Smooth muscle cell (in vitro differentiated cells): ENCODE measurements at regions not wholly inside any gene's neighbourhood (a gene's known extent, or its start where the extent isn't known, plus 50 kb on each side); places are given as distances from the start of the nearest gene placed in this dataset.

Source experiments
- DNase-seq: peaks from one replicate; lab custom pipeline; 2025; ENCODE audit not compliant: unreplicated experiment; lab: John Stamatoyannopoulos, UW
- H2AFZ ChIP-seq: fragments of 200-600 bp; sonication (generic); 2 replicates; pipeline ENCODE4 v1.6.0; 2016; ENCODE audit warnings: antibody characterized with exemption, low read depth, mild to moderate bottlenecking
- H3F3A ChIP-seq: fragments of 200-600 bp; sonication (generic); 2 replicates; pipeline ENCODE4 v1.6.0; 2017; ENCODE audit warnings: antibody characterized with exemption, low read depth
- H3K27ac ChIP-seq: fragments of 200-600 bp; sonication (generic); 2 replicates; pipeline ENCODE4 v1.5.1; 2016; ENCODE audit warnings: low read depth, mild to moderate bottlenecking
- H3K27me3 ChIP-seq: fragments of 200-600 bp; sonication (generic); 2 replicates; pipeline ENCODE4 v1.6.1; 2016; ENCODE audit warnings: low read depth, mild to moderate bottlenecking
- H3K36me3 ChIP-seq: fragments of 200-600 bp; sonication (generic); 2 replicates; pipeline ENCODE4 v1.5.1; 2016; ENCODE audit warnings: low read depth
- H3K4me1 ChIP-seq: fragments of 200-600 bp; sonication (generic); 2 replicates; pipeline ENCODE4 v1.5.1; 2016; ENCODE audit warnings: low read depth
- H3K4me2 ChIP-seq: fragments of 200-600 bp; sonication (generic); 2 replicates; pipeline ENCODE4 v1.6.0; 2016; ENCODE audit warnings: mild to moderate bottlenecking
- H3K4me3 ChIP-seq: fragments of 200-600 bp; sonication (generic); 2 replicates; pipeline ENCODE4 v1.5.1; 2016; ENCODE audit warnings: mild to moderate bottlenecking
- H3K79me2 ChIP-seq: fragments of 200-600 bp; sonication (generic); 2 replicates; pipeline ENCODE4 v1.6.0; 2016; ENCODE audit warnings: low read depth, mild to moderate bottlenecking
- H3K9ac ChIP-seq: fragments of 200-600 bp; sonication (generic); 2 replicates; pipeline ENCODE4 v1.6.0; 2016; ENCODE audit warnings: low read depth
- H3K9me3 ChIP-seq: fragments of 200-600 bp; sonication (generic); replicated peaks from 2 replicates; pipeline ENCODE4 v1.5.1; 2016; ENCODE audit warnings: low read depth
- H4K20me1 ChIP-seq: fragments of 200-600 bp; sonication (generic); 2 replicates; pipeline ENCODE4 v1.6.0; 2016; ENCODE audit warnings: low read depth
- WGBS: methylation state at CpG from one replicate; pipeline ENCODE4 v1.1.7; 2016; ENCODE audit warnings: low lambda C conversion rate; 5-methylcytosine and 5-hydroxymethylcytosine counted together
- TF ChIP-seq, protein P1 (sequence below): fragments of 200-600 bp; sonication (generic); IDR thresholded peaks from 2 replicates; pipeline ENCODE4 v1.5.1; 2017; ENCODE audit warnings: borderline replicate concordance, mild to moderate bottlenecking, antibody characterized with exemption; ENCODE audit not compliant: insufficient read depth, poor library complexity, severe bottlenecking

DNA sequence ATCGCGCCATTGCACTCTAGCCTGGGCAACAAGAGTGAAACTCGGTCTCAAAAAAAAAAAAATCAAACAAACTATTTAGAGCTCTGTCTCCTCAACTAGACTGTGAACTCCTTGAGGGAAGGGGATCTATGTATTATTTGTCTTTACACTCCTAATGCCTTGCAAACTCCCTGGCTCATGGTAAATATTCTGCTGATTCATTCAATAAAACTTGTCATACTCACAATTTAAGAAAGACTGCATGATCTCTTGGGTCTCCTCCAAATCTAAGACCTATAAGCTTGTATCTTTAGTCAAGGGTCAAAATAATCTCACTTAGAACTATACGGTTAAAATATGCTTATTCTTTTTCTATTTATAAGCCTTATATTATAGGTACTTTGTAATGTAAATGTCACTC, 90.3 kb upstream of the NR5A2 start:
- no peaks in the 10 kb centered on the region for H3F3A ChIP-seq
- no peaks in the 10 kb centered on the region for H3K4me1 ChIP-seq
- TF ChIP-seq, protein P1, sequence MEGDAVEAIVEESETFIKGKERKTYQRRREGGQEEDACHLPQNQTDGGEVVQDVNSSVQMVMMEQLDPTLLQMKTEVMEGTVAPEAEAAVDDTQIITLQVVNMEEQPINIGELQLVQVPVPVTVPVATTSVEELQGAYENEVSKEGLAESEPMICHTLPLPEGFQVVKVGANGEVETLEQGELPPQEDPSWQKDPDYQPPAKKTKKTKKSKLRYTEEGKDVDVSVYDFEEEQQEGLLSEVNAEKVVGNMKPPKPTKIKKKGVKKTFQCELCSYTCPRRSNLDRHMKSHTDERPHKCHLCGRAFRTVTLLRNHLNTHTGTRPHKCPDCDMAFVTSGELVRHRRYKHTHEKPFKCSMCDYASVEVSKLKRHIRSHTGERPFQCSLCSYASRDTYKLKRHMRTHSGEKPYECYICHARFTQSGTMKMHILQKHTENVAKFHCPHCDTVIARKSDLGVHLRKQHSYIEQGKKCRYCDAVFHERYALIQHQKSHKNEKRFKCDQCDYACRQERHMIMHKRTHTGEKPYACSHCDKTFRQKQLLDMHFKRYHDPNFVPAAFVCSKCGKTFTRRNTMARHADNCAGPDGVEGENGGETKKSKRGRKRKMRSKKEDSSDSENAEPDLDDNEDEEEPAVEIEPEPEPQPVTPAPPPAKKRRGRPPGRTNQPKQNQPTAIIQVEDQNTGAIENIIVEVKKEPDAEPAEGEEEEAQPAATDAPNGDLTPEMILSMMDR: no peak
- no peak overlapping the region for H3K9ac ChIP-seq
- WGBS: 100% methylated on average over 4 of the region's 4 CpGs
- no peaks in the 10 kb centered on the region for H3K27me3 ChIP-seq
- no peaks in the 10 kb centered on the region for H3K79me2 ChIP-seq
- H2AFZ ChIP-seq: no peak overlapping the region
- no peaks in the 10 kb centered on the region for H4K20me1 ChIP-seq
- DNase-seq: no peak
- no peaks in the 10 kb centered on the region for H3K36me3 ChIP-seq
- no peak overlapping the region for H3K4me3 ChIP-seq
- no peaks in the 10 kb centered on the region for H3K9me3 ChIP-seq
- H3K4me2 ChIP-seq: no peak overlapping the region
- H3K27ac ChIP-seq: no peak overlapping the region

DNA sequence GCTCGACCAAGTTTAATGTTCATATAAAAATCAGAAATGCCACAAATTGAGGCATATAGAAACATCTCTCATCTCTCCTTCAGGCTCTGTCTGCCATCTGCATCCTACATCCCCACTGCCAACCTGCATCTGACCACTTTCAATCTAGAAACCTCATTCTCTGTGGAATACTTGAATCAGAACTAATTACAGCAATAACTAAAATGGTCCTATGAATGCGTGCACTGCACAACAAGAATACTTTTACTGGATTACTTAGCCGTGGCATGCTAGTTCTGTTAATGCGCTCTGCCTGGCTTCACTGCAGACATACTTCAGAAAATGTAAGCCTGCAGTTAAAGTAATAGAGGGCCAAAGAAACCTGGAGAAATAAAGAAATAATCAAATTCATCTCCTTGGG, 89.8 kb upstream of the NR5A2 start:
- no peak overlapping the region for H3K4me3 ChIP-seq
- 95% methylated on average over 4 of the region's 4 CpGs for WGBS
- no peaks in the 10 kb centered on the region for H3K9me3 ChIP-seq

DNA sequence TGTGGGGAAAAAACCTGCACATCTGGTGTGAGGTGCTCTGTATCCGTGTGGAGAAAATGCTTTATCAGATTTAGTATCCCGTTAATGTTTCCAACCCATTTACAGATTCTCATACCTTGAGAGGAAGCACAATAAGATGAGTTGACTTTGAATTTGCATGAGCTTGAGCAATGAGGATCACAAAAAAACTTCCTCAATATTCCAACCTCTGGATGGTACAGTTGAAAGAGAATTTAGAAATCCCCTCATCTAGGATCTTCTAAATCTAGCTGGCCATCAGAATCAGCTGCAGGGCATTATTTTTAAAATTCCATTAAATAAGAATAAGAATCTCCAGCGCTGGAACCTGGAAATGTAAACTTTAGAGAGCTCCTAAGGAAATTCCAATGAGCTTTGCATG, 82.5 kb upstream of the NR5A2 start:
- no peak overlapping the region for H3K4me3 ChIP-seq
- DNase-seq: no peak
- no peaks in the 10 kb centered on the region for H3K9me3 ChIP-seq
- TF ChIP-seq, protein P1: no peak
- H4K20me1 ChIP-seq: no peaks in the 10 kb centered on the region
- no peaks in the 10 kb centered on the region for H3K36me3 ChIP-seq
- H3K4me2 ChIP-seq: no peak overlapping the region
- H3K9ac ChIP-seq: no peak overlapping the region
- no peaks in the 10 kb centered on the region for H3F3A ChIP-seq
- no peak overlapping the region for H2AFZ ChIP-seq
- no peaks in the 10 kb centered on the region for H3K4me1 ChIP-seq
- 67% methylated on average over 3 of the region's 3 CpGs for WGBS
- H3K79me2 ChIP-seq: no peaks in the 10 kb centered on the region
- H3K27me3 ChIP-seq: no peaks in the 10 kb centered on the region
- no peak overlapping the region for H3K27ac ChIP-seq

More for the DNA sequence above, 89.8 kb upstream of the NR5A2 start:
- H3K4me1 ChIP-seq: no peaks in the 10 kb centered on the region
- H3K36me3 ChIP-seq: no peaks in the 10 kb centered on the region
- no peak overlapping the region for H2AFZ ChIP-seq
- no peaks in the 10 kb centered on the region for H3K27me3 ChIP-seq
- H4K20me1 ChIP-seq: no peaks in the 10 kb centered on the region
- H3K9ac ChIP-seq: no peak overlapping the region
- no peaks in the 10 kb centered on the region for H3K79me2 ChIP-seq
- H3K27ac ChIP-seq: no peak overlapping the region
- DNase-seq: no peak
- TF ChIP-seq, protein P1: no peak
- no peak overlapping the region for H3K4me2 ChIP-seq
- H3F3A ChIP-seq: no peaks in the 10 kb centered on the region

DNA sequence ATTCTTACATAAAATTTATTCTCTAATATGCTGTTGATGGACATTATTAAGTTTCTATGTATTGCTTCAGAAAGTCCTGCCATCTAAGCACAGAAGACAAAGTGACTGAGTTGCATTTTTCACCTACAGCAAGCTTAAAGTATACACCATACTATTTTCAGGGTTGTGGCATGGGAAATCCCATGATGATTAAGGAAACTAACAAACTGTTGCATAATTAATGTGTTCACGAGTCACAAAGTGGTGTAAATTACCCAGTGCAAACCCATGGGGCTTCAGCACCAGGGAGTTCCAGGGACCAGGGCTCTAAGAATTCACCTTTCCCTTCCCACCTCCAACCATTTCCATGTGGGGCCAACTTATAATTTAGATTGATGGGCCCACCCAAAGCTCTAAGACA, 81.9 kb upstream of the NR5A2 start:
- Histone ChIP-seq H4K20me1 (no peaks in the 10 kb centered on the region), H3K79me2 (no peaks in the 10 kb centered on the region), H3K4me2 (no peak overlapping the region), H3K4me1 (no peaks in the 10 kb centered on the region), H3K9me3 (no peaks in the 10 kb centered on the region), H3F3A (no peaks in the 10 kb centered on the region), H3K36me3 (no peaks in the 10 kb centered on the region), H3K4me3 (no peak overlapping the region), H2AFZ (no peak overlapping the region), H3K27ac (no peak overlapping the region), H3K27me3 (no peaks in the 10 kb centered on the region), H3K9ac (no peak overlapping the region)
- DNase-seq: no peak
- TF ChIP-seq, protein P1: no peak
- 71% methylated on average over 1 of the region's 1 CpG for WGBS
